ENCODE measurements at regions not wholly inside any gene's neighbourhood (a gene's known extent, or its start where the extent isn't known, plus 50 kb on each side); places are given as distances from the start of the nearest gene placed in this dataset.

GRCh38 chr20:50258790-50259483, 68.3 kb downstream of the CEBPB start:
- WGBS (ENCODE audit: insufficient coverage, low coverage, low lambda C conversion rate, missing lambda C conversion rate): 90% methylated on average over 4 of the region's 8 CpGs
- Histone ChIP-seq H3K4me3 (no peak overlapping the region), H3K27ac (peak overlapping the region in 1 of 3 donors; percentile 41), H3K4me1 (peaks cover 0 to 9% (median 0%) of the 10 kb centered on the region in 4 donors), H3K36me3 (no peaks in the 10 kb centered on the region), H3K27me3 (no peaks in the 10 kb centered on the region), H3K9me3 (no peaks in the 10 kb centered on the region)
- DNase-seq (no peak), ATAC-seq (peak in 2 of 4 donors; percentile 13 to 19)
- intact Hi-C loops (cut with DNase I): no loop called here
- no peak for TF ChIP-seq POLR2A (IDR thresholded peaks at IDR 0.05)
- TF ChIP-seq CTCF (IDR thresholded peaks at IDR 0.05): no peak

GRCh38 chr20:50259705-50260478, 69.3 kb downstream of the CEBPB start:
- Histone ChIP-seq H3K4me3 (no peak overlapping the region), H3K36me3 (no peaks in the 10 kb centered on the region), H3K4me1 (peaks cover 0 to 9% (median 0%) of the 10 kb centered on the region in 4 donors), H3K9me3 (no peaks in the 10 kb centered on the region), H3K27me3 (no peaks in the 10 kb centered on the region), H3K27ac (peak overlapping the region in 2 of 3 donors; percentile 41 to 43)
- peak; percentile 42 to 56 (median 51) for ATAC-seq
- TF ChIP-seq CTCF (IDR thresholded peaks at IDR 0.05) (no peak), POLR2A (IDR thresholded peaks at IDR 0.05) (no peak)
- WGBS (ENCODE audit: insufficient coverage, low coverage, low lambda C conversion rate, missing lambda C conversion rate): 45% methylated on average over 8 of the region's 9 CpGs
- DNase-seq: peak in 1 of 3 donors; percentile 67
- intact Hi-C loops (cut with DNase I): no loop called here

- Histone ChIP-seq H3K36me3 (no peaks in the 10 kb centered on the region), H3K4me1 (peaks cover 0 to 9% (median 0%) of the 10 kb centered on the region in 4 donors), H3K27ac (peak overlapping the region; percentile 15 to 43 (median 41)), H3K27me3 (no peaks in the 10 kb centered on the region), H3K4me3 (no peak overlapping the region), H3K9me3 (no peaks in the 10 kb centered on the region)
- ATAC-seq: peak; percentile 51 to 74 (median 62)
- WGBS (ENCODE audit: insufficient coverage, low coverage, low lambda C conversion rate, missing lambda C conversion rate): 61% methylated on average over 8 of the region's 8 CpGs
- intact Hi-C loops (cut with DNase I): no loop called here
- no peak for TF ChIP-seq CTCF (IDR thresholded peaks at IDR 0.05)
- no peak for TF ChIP-seq POLR2A (IDR thresholded peaks at IDR 0.05)
- DNase-seq: peak in 1 of 3 donors; percentile 55
Measured at GRCh38 chr20:50260479-50261221, 70.0 kb downstream of the CEBPB start.

- peak overlapping the region in 1 of 3 donors; percentile 41 for H3K27ac ChIP-seq
- 87% methylated on average over 7 of the region's 7 CpGs for WGBS (ENCODE audit: insufficient coverage, low coverage, low lambda C conversion rate, missing lambda C conversion rate)
- intact Hi-C loops (cut with DNase I): no loop called here
- H3K9me3 ChIP-seq: no peaks in the 10 kb centered on the region
- peaks cover 0 to 9% (median 0%) of the 10 kb centered on the region in 4 donors for H3K4me1 ChIP-seq
- H3K4me3 ChIP-seq: no peak overlapping the region
- TF ChIP-seq CTCF (IDR thresholded peaks at IDR 0.05): no peak
- TF ChIP-seq POLR2A (IDR thresholded peaks at IDR 0.05): no peak
- DNase-seq (no peak), ATAC-seq (no peak)
- no peaks in the 10 kb centered on the region for H3K27me3 ChIP-seq
- H3K36me3 ChIP-seq: no peaks in the 10 kb centered on the region
Measured at GRCh38 chr20:50261471-50262212, 71.0 kb downstream of the CEBPB start.

All from right lobe of liver (tissue), 6 donors.